Loucy (cell line): ENCODE measurements at regions not wholly inside any gene's neighbourhood (a gene's known extent, or its start where the extent isn't known, plus 50 kb on each side); places are given as distances from the start of the nearest gene placed in this dataset.

Experiments used
- EZH2phosphoT487 ChIP-seq: fragments of 200-600 bp; IDR thresholded peaks from 2 replicates; pipeline ENCODE4 v1.6.1; 2018; ENCODE audit warnings: antibody characterized with exemption, mild to moderate bottlenecking, moderate library complexity, borderline replicate concordance
- TF ChIP-seq, protein P1 (sequence below): fragments of 200-600 bp; sonication (generic); conservative IDR thresholded peaks from 2 replicates; pipeline ENCODE4 v1.5.1; 2014; ENCODE audit warnings: mild to moderate bottlenecking, antibody characterized with exemption, low read length

DNA sequence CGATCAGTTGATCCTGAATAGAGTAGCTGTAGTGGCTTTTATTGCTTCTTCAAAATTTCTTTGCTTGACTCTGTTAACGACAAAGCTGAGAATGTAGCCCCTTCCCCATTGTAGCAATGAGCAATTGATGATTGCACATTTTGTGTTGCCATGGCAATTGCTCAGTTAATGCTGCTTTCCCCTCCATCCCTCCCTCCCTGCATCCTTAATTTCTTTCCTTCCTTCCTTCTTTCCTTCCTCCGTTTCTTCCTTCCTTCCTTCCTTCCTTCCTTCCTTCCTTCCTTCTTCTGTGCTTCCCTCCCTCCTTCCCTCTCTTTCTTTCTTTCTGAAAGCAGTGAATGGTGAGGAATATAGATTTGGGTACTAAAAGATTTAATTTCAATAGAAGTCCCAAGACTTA lies 557.3 kb upstream of the MAP3K7 start:
- TF ChIP-seq, protein P1, sequence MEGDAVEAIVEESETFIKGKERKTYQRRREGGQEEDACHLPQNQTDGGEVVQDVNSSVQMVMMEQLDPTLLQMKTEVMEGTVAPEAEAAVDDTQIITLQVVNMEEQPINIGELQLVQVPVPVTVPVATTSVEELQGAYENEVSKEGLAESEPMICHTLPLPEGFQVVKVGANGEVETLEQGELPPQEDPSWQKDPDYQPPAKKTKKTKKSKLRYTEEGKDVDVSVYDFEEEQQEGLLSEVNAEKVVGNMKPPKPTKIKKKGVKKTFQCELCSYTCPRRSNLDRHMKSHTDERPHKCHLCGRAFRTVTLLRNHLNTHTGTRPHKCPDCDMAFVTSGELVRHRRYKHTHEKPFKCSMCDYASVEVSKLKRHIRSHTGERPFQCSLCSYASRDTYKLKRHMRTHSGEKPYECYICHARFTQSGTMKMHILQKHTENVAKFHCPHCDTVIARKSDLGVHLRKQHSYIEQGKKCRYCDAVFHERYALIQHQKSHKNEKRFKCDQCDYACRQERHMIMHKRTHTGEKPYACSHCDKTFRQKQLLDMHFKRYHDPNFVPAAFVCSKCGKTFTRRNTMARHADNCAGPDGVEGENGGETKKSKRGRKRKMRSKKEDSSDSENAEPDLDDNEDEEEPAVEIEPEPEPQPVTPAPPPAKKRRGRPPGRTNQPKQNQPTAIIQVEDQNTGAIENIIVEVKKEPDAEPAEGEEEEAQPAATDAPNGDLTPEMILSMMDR = no peak
- TF ChIP-seq EZH2phosphoT487 = no peak
